SK-N-SH (cell line): ENCODE measurements at regions not wholly inside any gene's neighbourhood (a gene's known extent, or its start where the extent isn't known, plus 50 kb on each side); places are given as distances from the start of the nearest gene placed in this dataset.
A peak's percentile ranks its signal among the peaks of the same experiment; 100 is the strongest.

Experiments used
- CTCF ChIA-PET: fragments of 300-600, 350-600 bp; formaldehyde crosslinking; extraction: SDS; loops from one replicate; lab custom pipeline; 2021; lab: Yijun Ruan, JAX
- POLR2A ChIA-PET: fragments of 350-600 bp; sonication (Branson Sonifier 250); formaldehyde crosslinking; extraction: SDS; loops from one replicate; lab custom pipeline; 2020; ENCODE audit warnings: antibody characterized with exemption, inconsistent platforms; lab: Yijun Ruan, JAX
- DNase-seq: peaks from one replicate; pipeline ENCODE4 v3.0.0; 2012
- H2AFZ ChIP-seq: fragments of 200-600 bp; sonication (generic); 2 replicates; pipeline ENCODE4 v1.8.1; 2016; ENCODE audit warnings: antibody characterized with exemption, mild to moderate bottlenecking, low read depth
- H3F3A ChIP-seq: fragments of 200-600 bp; sonication (generic); replicated peaks from 2 replicates; pipeline ENCODE3; 2016; ENCODE audit warnings: antibody characterized with exemption, mild to moderate bottlenecking; ENCODE audit not compliant: insufficient read depth
- H3K27ac ChIP-seq, 2 experiments: fragments of 200-500 bp in 1 of 2; fragments of 200-600 bp in 1 of 2; sonication (Bioruptor generic) in 1 of 2; sonication (generic), shearing (Covaris generic) in 1 of 2; 2 replicates each; pipeline versions ENCODE4 v1.5.1 to v1.6.1; 2014 to 2016; ENCODE audit warnings: low read depth in 2 of 2, inconsistent platforms in 1 of 2, low read length in 1 of 2, mild to moderate bottlenecking in 1 of 2, mixed read lengths in 1 of 2
- H3K27me3 ChIP-seq: fragments of 200-600 bp; sonication (generic), shearing (Covaris generic); 2 replicates; pipeline ENCODE4 v1.6.1; 2016; ENCODE audit warnings: mixed run types; ENCODE audit not compliant: insufficient read depth
- H3K36me3 ChIP-seq, 2 experiments: fragments of 200-500 bp in 1 of 2; fragments of 200-600 bp in 1 of 2; sonication (Bioruptor generic) in 1 of 2; sonication (generic) in 1 of 2; replicated peaks in 1 of 2; 2 replicates each; pipeline versions ENCODE3 to v1.5.1; 2014 to 2016; ENCODE audit warnings: low read length in 1 of 2, mild to moderate bottlenecking in 1 of 2; ENCODE audit not compliant: insufficient read depth in 2 of 2, control insufficient read depth in 1 of 2
- H3K4me1 ChIP-seq, 2 experiments: fragments of 200-500 bp in 1 of 2; fragments of 200-600 bp in 1 of 2; sonication (Bioruptor generic) in 1 of 2; sonication (generic), shearing (Covaris generic) in 1 of 2; 2 replicates each; pipeline versions ENCODE4 v1.5.1 to v1.6.1; 2014 to 2016; ENCODE audit warnings: low read depth in 1 of 2, low read length in 1 of 2, mixed run types in 1 of 2; ENCODE audit not compliant: insufficient read depth in 2 of 2, control insufficient read depth in 1 of 2
- H3K4me2 ChIP-seq: fragments of 200-600 bp; sonication (generic), shearing (Covaris generic); 2 replicates; pipeline ENCODE4 v1.6.1; 2017; ENCODE audit warnings: mixed run types
- H3K4me3 ChIP-seq, 2 experiments: fragments of 200-500 bp in 1 of 2; fragments of 200-600 bp in 1 of 2; sonication (Bioruptor generic) in 1 of 2; sonication (generic), shearing (Covaris generic) in 1 of 2; 2 replicates each; pipeline versions ENCODE4 v1.5.1 to v1.8.1; 2014 to 2016; ENCODE audit warnings: low read depth in 2 of 2, inconsistent platforms in 1 of 2, low read length in 1 of 2, mild to moderate bottlenecking in 1 of 2, mixed read lengths in 1 of 2, moderate library complexity in 1 of 2
- H3K79me2 ChIP-seq: fragments of 200-600 bp; sonication (generic); 2 replicates; pipeline ENCODE4 v1.8.1; 2017; ENCODE audit warnings: mild to moderate bottlenecking; ENCODE audit not compliant: insufficient read depth
- H3K9ac ChIP-seq: fragments of 200-600 bp; sonication (generic); 2 replicates; pipeline ENCODE4 v1.6.1; 2017; ENCODE audit warnings: mixed run types
- H3K9me2 ChIP-seq: fragments of 200-600 bp; sonication (generic); 2 replicates; pipeline ENCODE4 v1.6.1; 2017; ENCODE audit warnings: mixed run types
- H3K9me3 ChIP-seq: fragments of 200-600 bp; sonication (generic); 2 replicates; pipeline ENCODE4 v1.6.1; 2017; ENCODE audit warnings: mixed run types, mild to moderate bottlenecking, moderate library complexity
- H4K20me1 ChIP-seq: fragments of 200-600 bp; sonication (generic); 2 replicates; pipeline ENCODE4 v1.6.1; 2017; ENCODE audit warnings: mild to moderate bottlenecking, mixed run types; ENCODE audit not compliant: insufficient read depth
- CTCF ChIP-seq: fragments of 200-600 bp; sonication (generic); IDR thresholded peaks from 2 replicates; pipeline ENCODE4 v1.6.1; 2017; ENCODE audit warnings: antibody characterized with exemption, mild to moderate bottlenecking, moderate library complexity
- EP300 ChIP-seq, 2 experiments: IDR thresholded peaks; 2 replicates each; pipeline versions ENCODE4 v1.4.0 to v1.6.1; 2012; ENCODE audit warnings: borderline replicate concordance in 1 of 2, low read depth in 1 of 2, low read length in 1 of 2
- FOSL2 ChIP-seq: IDR thresholded peaks from 2 replicates; pipeline ENCODE4 v1.4.0; 2012; ENCODE audit warnings: low read depth, mild to moderate bottlenecking, moderate library complexity, borderline replicate concordance
- FOXJ3 ChIP-seq: sonication (generic); formaldehyde crosslinking; IDR thresholded peaks from 2 replicates; pipeline ENCODE4 v1.5.1; 2020; ENCODE audit warnings: mild to moderate bottlenecking, missing genetic modification reagents
- GABPA ChIP-seq: IDR thresholded peaks from 2 replicates; pipeline ENCODE4 v1.4.0; 2012; ENCODE audit warnings: low read depth, mild to moderate bottlenecking
- MEF2A ChIP-seq: IDR thresholded peaks from 2 replicates; pipeline ENCODE4 v1.4.0; 2012; ENCODE audit warnings: low read depth, borderline replicate concordance
- PBX3 ChIP-seq: IDR thresholded peaks from 2 replicates; pipeline ENCODE4; 2012
- RFX5 ChIP-seq: IDR thresholded peaks from 2 replicates; pipeline ENCODE4 v1.6.1; 2012; ENCODE audit warnings: mild to moderate bottlenecking, improper control_type of control experiment, low read length
- RXRA ChIP-seq: IDR thresholded peaks from 2 replicates; pipeline ENCODE4 v1.4.0; 2012; ENCODE audit warnings: low read depth, mild to moderate bottlenecking, borderline replicate concordance
- WGBS: methylation state at CpG from one replicate; pipeline ENCODE4 v1.1.6; 2017; ENCODE audit warnings: low lambda C conversion rate; 5-methylcytosine and 5-hydroxymethylcytosine counted together

GRCh38 chr14:100408350-100409002, 85.3 kb downstream of the SLC25A47 start:
- no peaks in the 10 kb centered on the region for H3F3A ChIP-seq
- H3K4me2 ChIP-seq, result no peak overlapping the region
- peak overlapping the region; percentile 13 to 84; a peak in 3 of 4 replicates for H3K27ac ChIP-seq
- WGBS, result 63% methylated on average over 10 of the region's 10 CpGs
- H3K4me1 ChIP-seq, result peaks cover 0 to 59% of the 10 kb centered on the region in 2 experiments; a peak in 3 of 4 replicates
- H4K20me1 ChIP-seq, result no peaks in the 10 kb centered on the region
- H3K36me3 ChIP-seq, result no peaks in the 10 kb centered on the region
- CTCF ChIA-PET, result interaction anchor here (0.6 to 6.7 kb wide), 6 partner anchors 9 to 1257 kb away, joined by 3 to 55 read pairs (median 10); no protein-coding TSS in a partner anchor
- no peak for DNase-seq
- H2AFZ ChIP-seq, result no peak overlapping the region
- H3K9me3 ChIP-seq, result no peaks in the 10 kb centered on the region
- TF ChIP-seq MEF2A (no peak), PBX3 (no peak), EP300 (IDR thresholded peaks at IDR 0.05; ENCODE audit: borderline replicate concordance in 1 of 2, low read depth in 1 of 2, low read length in 1 of 2) (no peak), FOSL2 (peak; percentile 59; the same call in 1 of the 2 replicates)
- POLR2A ChIA-PET, result interaction anchor here (0.9 to 2.0 kb wide), 6 partner anchors 9 to 491 kb away, joined by 3 to 8 read pairs (median 4); no protein-coding TSS in a partner anchor
- no peaks in the 10 kb centered on the region for H3K9me2 ChIP-seq
- H3K27me3 ChIP-seq, result no peaks in the 10 kb centered on the region
- no peaks in the 10 kb centered on the region for H3K79me2 ChIP-seq
- H3K4me3 ChIP-seq, result no peak overlapping the region
- no peak overlapping the region for H3K9ac ChIP-seq

- peaks cover 0 to 55% of the 10 kb centered on the region in 2 experiments; a peak in 3 of 4 replicates for H3K4me1 ChIP-seq
- DNase-seq, result peak; percentile 50
- H3K27ac ChIP-seq, result peak overlapping the region; percentile 13 to 84; a peak in 3 of 4 replicates
- WGBS, result 79% methylated on average over 5 of the region's 6 CpGs
- H3K4me3 ChIP-seq, result no peak overlapping the region
- no peaks in the 10 kb centered on the region for H3K9me2 ChIP-seq
- CTCF ChIA-PET, result interaction anchor here (0.6 to 6.7 kb wide), 7 partner anchors 8 to 1256 kb away, joined by 3 to 55 read pairs (median 9); no protein-coding TSS in a partner anchor
- POLR2A ChIA-PET, result interaction anchor here (0.9 to 2.0 kb wide), 7 partner anchors 8 to 491 kb away, joined by 3 to 8 read pairs (median 5); no protein-coding TSS in a partner anchor
- no peaks in the 10 kb centered on the region for H3K9me3 ChIP-seq
- no peaks in the 10 kb centered on the region for H4K20me1 ChIP-seq
- H2AFZ ChIP-seq, result no peak overlapping the region
- no peak overlapping the region for H3K4me2 ChIP-seq
- 0 out of 2 replicates have a peak, but pooled peaks have one; percentile 32 for TF ChIP-seq FOXJ3 (CRISPR knock-in tag)
- TF ChIP-seq GABPA, result no peak
- no peaks in the 10 kb centered on the region for H3K36me3 ChIP-seq
- H3K79me2 ChIP-seq, result no peaks in the 10 kb centered on the region
- H3K27me3 ChIP-seq, result no peaks in the 10 kb centered on the region
- no peaks in the 10 kb centered on the region for H3F3A ChIP-seq
- H3K9ac ChIP-seq, result no peak overlapping the region
Measured at GRCh38 chr14:100409003-100409360, 85.8 kb downstream of the SLC25A47 start.

- Histone ChIP-seq H3K9me3 (no peaks in the 10 kb centered on the region), H3K9ac (no peak overlapping the region), H3K27ac (peak overlapping the region in 1 of 2 experiments; percentile 84; a peak in 2 of 4 replicates), H3K27me3 (no peaks in the 10 kb centered on the region), H3K36me3 (no peaks in the 10 kb centered on the region), H3K4me1 (peaks cover 0 to 48% of the 10 kb centered on the region in 2 experiments; a peak in 3 of 4 replicates), H3K4me3 (no peak overlapping the region), H3K9me2 (no peaks in the 10 kb centered on the region), H3K79me2 (no peaks in the 10 kb centered on the region), H3K4me2 (no peak overlapping the region), H3F3A (no peaks in the 10 kb centered on the region), H2AFZ (no peak overlapping the region), H4K20me1 (no peaks in the 10 kb centered on the region)
- ChIA-PET POLR2A (interaction anchor here (1.1 to 2.0 kb wide), 6 partner anchors 8 to 490 kb away, joined by 3 to 8 read pairs (median 6); no protein-coding TSS in a partner anchor), CTCF (interaction anchor here (0.6 to 6.7 kb wide), 8 partner anchors 8 to 90 kb away, joined by 3 to 55 read pairs (median 8); no protein-coding TSS in a partner anchor)
- TF ChIP-seq CTCF, result no peak
- TF ChIP-seq RFX5, result no peak
- TF ChIP-seq RXRA, result no peak
- no peak for DNase-seq
- 72% methylated on average over 2 of the region's 2 CpGs for WGBS
Measured at GRCh38 chr14:100409651-100410050, 86.5 kb downstream of the SLC25A47 start.
